ENCODE measurements at regions not wholly inside any gene's neighbourhood (a gene's known extent, or its start where the extent isn't known, plus 50 kb on each side); places are given as distances from the start of the nearest gene placed in this dataset.
"Not testable (repeated sequence)": the region's sequence is repeated elsewhere in the genome, so short reads cannot be mapped to it uniquely, and the experiment has no call there.

DNA sequence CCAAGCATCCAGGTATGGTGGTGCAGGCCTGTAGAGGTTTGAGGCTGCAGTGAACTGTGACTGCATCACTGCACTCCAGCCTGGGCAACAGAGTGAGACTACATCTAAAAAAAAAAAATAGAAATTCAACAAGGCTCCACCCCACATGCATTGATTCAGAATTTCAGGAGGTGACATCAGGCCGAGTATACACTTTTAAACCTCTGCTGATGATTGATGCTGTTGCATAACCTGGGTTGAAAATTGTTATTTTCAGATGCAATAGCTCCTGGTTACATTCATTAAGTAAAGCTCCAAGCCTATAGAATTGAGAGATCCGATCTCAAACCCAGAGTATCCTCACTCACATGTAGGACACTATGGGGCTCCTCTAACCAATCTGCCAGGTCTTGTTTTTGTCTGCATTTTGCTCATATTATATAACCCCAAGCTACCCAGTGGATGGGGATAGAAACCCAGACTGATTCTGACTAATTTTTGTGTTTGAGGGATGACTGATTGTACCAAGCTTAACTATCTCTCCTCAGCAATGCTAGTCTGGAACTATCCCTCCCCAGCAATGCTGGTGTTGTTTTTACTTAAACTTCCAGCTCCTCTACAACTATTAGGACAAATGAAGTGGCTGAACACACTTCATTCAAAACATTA is 123.5 kb upstream of the PREP start:
- in situ Hi-C loops (cut with HindIII; ENCODE audit: low sequenced_read_pairs) = no loop called here
- DNase-seq (ENCODE audit: low read depth) = no peak
- TF ChIP-seq, protein P1, sequence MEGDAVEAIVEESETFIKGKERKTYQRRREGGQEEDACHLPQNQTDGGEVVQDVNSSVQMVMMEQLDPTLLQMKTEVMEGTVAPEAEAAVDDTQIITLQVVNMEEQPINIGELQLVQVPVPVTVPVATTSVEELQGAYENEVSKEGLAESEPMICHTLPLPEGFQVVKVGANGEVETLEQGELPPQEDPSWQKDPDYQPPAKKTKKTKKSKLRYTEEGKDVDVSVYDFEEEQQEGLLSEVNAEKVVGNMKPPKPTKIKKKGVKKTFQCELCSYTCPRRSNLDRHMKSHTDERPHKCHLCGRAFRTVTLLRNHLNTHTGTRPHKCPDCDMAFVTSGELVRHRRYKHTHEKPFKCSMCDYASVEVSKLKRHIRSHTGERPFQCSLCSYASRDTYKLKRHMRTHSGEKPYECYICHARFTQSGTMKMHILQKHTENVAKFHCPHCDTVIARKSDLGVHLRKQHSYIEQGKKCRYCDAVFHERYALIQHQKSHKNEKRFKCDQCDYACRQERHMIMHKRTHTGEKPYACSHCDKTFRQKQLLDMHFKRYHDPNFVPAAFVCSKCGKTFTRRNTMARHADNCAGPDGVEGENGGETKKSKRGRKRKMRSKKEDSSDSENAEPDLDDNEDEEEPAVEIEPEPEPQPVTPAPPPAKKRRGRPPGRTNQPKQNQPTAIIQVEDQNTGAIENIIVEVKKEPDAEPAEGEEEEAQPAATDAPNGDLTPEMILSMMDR (IDR thresholded peaks at IDR 0.05; ENCODE audit: low read depth, low read length, missing control alignments) = no peak
- H3K4me3 ChIP-seq (ENCODE audit: low read depth, low read length) = no peak overlapping the region

DNA sequence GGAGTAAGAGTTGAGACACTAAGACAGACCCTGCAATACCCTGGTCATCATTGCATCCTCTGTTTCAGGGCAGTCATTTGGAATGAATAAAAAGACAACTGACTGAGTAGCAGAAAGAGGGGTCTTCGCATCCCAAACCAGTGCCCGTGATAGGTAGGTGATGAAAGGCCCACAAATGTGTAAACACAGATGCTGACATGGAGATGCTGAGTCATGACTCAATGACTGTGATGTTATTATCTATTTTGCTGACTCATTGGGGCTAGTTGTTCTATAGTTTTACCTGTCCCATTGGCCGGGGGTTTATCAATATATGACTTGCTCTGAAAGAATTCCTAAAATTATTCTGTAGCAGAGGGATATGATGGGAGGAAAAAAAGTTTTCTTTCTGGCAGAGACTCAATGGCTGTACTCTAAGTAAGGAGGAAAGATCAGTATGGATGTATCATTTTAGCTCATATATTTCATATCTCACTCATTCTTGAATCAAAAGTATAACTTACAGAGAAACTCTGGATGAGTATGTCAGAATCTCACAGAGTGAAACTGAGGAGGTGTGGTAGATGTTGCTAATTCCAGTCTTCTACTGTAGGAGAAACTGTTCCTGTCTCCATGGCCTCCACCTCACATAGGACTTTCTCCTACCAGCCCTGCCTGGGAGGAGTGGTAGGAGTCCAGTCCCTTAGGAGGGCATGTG is 119.9 kb upstream of the PREP start:
- in situ Hi-C loops (cut with HindIII; ENCODE audit: low sequenced_read_pairs) = no loop called here
- TF ChIP-seq, protein P1 (IDR thresholded peaks at IDR 0.05; ENCODE audit: low read depth, low read length, missing control alignments) = no peak
- DNase-seq (ENCODE audit: low read depth) = no peak

DNA sequence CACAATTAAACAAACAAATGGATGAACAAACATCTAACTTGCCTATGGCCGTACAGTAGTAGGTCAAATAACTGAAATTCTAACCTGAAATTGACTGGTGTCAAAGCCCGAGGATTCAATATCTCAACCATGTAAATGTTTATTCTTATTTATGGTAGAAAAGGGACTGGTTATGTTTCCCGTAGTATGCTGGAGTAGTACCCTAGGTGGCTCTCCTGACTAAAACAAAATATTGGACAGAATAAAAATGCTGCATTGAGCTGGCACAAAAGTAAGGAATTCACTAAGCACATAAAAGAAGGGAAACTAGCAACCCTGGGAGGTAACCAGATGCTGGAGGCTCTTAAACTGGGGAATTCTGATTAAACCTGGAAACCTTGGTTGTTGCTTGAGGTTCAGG is 117.1 kb upstream of the PREP start:
- TF ChIP-seq, protein P1 (IDR thresholded peaks at IDR 0.05; ENCODE audit: low read depth, low read length, missing control alignments) = no peak
- no peak overlapping the region for H3K4me3 ChIP-seq (ENCODE audit: low read depth, low read length)
- in situ Hi-C loops (cut with HindIII; ENCODE audit: low sequenced_read_pairs) = no loop called here
- peak; percentile 13 for DNase-seq (ENCODE audit: low read depth)

More for the DNA sequence above, 119.9 kb upstream of the PREP start:
- no peak overlapping the region for H3K4me3 ChIP-seq (ENCODE audit: low read depth, low read length)

- in situ Hi-C loops (cut with HindIII; ENCODE audit: low sequenced_read_pairs); H3K4me3 ChIP-seq (ENCODE audit: low read depth, low read length); DNase-seq (ENCODE audit: low read depth): not testable (repeated sequence)
Measured at GRCh38 chr6:105518993-105519392, 116.1 kb upstream of the PREP start.

DNA sequence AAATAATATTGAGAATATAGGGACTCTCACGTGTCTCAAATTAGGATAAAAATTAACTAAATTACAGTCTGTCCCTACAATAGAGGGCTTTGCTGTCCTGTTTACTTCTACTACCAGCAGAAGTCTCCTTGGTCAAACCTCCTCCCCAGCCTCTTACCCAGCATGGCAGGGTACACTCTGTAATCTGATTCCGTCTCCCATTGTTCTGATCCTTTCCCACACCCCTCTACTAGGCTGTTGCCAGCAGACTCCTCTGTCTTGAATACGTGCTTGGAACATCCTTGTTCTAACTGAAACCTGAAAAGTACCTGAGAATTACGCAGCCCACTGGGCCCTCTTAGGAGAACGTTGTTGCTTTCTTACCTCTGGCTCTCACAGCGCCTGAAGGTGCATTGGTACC is 112.2 kb upstream of the PREP start:
- in situ Hi-C loops (cut with HindIII; ENCODE audit: low sequenced_read_pairs) = no loop called here
- no peak overlapping the region for H3K4me3 ChIP-seq (ENCODE audit: low read depth, low read length)
- DNase-seq (ENCODE audit: low read depth) = no peak

GRCh38 chr6:105514306-105514705 is 111.4 kb upstream of the PREP start:
- no peak for DNase-seq (ENCODE audit: low read depth)
- TF ChIP-seq, protein P1 (IDR thresholded peaks at IDR 0.05; ENCODE audit: low read depth, low read length, missing control alignments) = no peak
- H3K4me3 ChIP-seq (ENCODE audit: low read depth, low read length) = no peak overlapping the region
- in situ Hi-C loops (cut with HindIII; ENCODE audit: low sequenced_read_pairs) = no loop called here

More for the DNA sequence above, 112.2 kb upstream of the PREP start:
- TF ChIP-seq, protein P1 (IDR thresholded peaks at IDR 0.05; ENCODE audit: low read depth, low read length, missing control alignments) = no peak

GRCh38 chr6:105511639-105512038 is 108.8 kb upstream of the PREP start:
- in situ Hi-C loops (cut with HindIII; ENCODE audit: low sequenced_read_pairs) = no loop called here
- H3K4me3 ChIP-seq (ENCODE audit: low read depth, low read length) = no peak overlapping the region
- TF ChIP-seq, protein P1 (IDR thresholded peaks at IDR 0.05; ENCODE audit: low read depth, low read length, missing control alignments) = no peak
- no peak for DNase-seq (ENCODE audit: low read depth)
